HL-60 (cell line): ENCODE measurements at regions not wholly inside any gene's neighbourhood (a gene's known extent, or its start where the extent isn't known, plus 50 kb on each side); places are given as distances from the start of the nearest gene placed in this dataset.

ENCODE experiments used
- POLR2AphosphoS5 ChIP-seq: IDR thresholded peaks from 2 replicates; pipeline ENCODE4 v1.6.1; 2012; ENCODE audit warnings: low read depth
- SPI1 ChIP-seq: IDR thresholded peaks from 2 replicates; pipeline ENCODE4 v1.6.1; 2012; ENCODE audit warnings: low read depth, mild to moderate bottlenecking, borderline replicate concordance
- TF ChIP-seq, protein P1 (sequence below): IDR thresholded peaks from one replicate; pipeline ENCODE4 v1.5.1; 2011; ENCODE audit warnings: low read length, control low read depth, inconsistent platforms; ENCODE audit not compliant: insufficient read depth

DNA sequence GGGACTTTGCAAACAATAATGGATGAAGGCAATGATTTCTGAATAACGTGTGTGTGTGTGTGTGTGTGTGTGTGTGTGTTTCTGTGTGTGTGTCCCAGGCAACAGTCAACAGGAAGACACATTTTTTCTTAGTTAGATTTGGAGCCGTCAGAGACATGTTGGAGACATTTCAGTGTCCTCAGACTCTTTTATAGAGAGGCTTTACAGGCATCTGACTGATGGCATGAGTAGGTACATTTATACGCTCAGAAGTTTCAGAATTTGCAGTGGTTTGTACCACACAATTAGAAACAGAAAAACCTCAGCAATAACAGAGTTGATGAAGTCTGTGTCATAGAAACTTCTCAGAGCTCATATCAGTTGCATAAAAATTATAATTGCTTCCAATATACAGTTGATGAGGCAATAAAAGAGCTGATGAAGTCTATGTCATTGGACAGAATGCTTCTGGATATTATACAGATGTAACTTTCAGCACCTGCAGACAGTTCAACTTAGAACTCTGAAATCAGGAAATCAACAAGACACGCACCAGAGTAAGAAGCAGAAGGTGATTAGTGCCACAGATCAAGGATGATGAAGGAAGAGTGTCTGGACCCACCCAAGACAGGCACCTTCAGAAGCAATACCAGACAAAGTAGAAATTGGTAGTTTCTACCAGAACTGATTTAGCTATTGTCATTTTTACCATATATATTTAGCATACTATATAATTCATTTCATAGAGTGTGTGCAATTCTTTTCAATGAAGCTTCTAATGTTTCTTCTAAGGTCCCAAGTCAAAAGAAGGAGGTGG is 104.5 kb upstream of the LYZL1 start:
- TF ChIP-seq, protein P1, sequence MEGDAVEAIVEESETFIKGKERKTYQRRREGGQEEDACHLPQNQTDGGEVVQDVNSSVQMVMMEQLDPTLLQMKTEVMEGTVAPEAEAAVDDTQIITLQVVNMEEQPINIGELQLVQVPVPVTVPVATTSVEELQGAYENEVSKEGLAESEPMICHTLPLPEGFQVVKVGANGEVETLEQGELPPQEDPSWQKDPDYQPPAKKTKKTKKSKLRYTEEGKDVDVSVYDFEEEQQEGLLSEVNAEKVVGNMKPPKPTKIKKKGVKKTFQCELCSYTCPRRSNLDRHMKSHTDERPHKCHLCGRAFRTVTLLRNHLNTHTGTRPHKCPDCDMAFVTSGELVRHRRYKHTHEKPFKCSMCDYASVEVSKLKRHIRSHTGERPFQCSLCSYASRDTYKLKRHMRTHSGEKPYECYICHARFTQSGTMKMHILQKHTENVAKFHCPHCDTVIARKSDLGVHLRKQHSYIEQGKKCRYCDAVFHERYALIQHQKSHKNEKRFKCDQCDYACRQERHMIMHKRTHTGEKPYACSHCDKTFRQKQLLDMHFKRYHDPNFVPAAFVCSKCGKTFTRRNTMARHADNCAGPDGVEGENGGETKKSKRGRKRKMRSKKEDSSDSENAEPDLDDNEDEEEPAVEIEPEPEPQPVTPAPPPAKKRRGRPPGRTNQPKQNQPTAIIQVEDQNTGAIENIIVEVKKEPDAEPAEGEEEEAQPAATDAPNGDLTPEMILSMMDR, result no peak
- TF ChIP-seq POLR2AphosphoS5 (no peak), SPI1 (no peak)
